PFSK-1 (cell line): ENCODE measurements at regions not wholly inside any gene's neighbourhood (a gene's known extent, or its start where the extent isn't known, plus 50 kb on each side); places are given as distances from the start of the nearest gene placed in this dataset.

Source experiments
- FOXP2 ChIP-seq: optimal IDR thresholded peaks from 2 replicates; pipeline ENCODE3; 2011; ENCODE audit warnings: borderline replicate concordance, control low read depth, inconsistent platforms; ENCODE audit not compliant: insufficient read depth; ENCODE audit errors: extremely low read length, extremely low read depth
- POLR2AphosphoS5 ChIP-seq: IDR thresholded peaks from 2 replicates; pipeline ENCODE4 v1.6.1; 2012; ENCODE audit warnings: low read depth, mild to moderate bottlenecking, control low read depth, low read length, moderate library complexity
- REST ChIP-seq, 2 experiments: IDR thresholded peaks; 2 replicates each; pipeline versions ENCODE4 v1.6.1 to v1.8.0; 2011 to 2012; ENCODE audit warnings: low read depth in 2 of 2, low read length in 2 of 2, control low read depth in 1 of 2, inconsistent platforms in 1 of 2, mild to moderate bottlenecking in 1 of 2, moderate library complexity in 1 of 2; ENCODE audit not compliant: insufficient read depth in 1 of 2
- SIN3A ChIP-seq: IDR thresholded peaks from 2 replicates; pipeline ENCODE4 v1.6.1; 2012; ENCODE audit warnings: mild to moderate bottlenecking, low read length, moderate library complexity, borderline replicate concordance; ENCODE audit not compliant: insufficient read depth
- TAF1 ChIP-seq: IDR thresholded peaks from 2 replicates; pipeline ENCODE4 v1.6.1; 2012; ENCODE audit warnings: low read length, control low read depth, borderline replicate concordance; ENCODE audit not compliant: insufficient read depth

DNA sequence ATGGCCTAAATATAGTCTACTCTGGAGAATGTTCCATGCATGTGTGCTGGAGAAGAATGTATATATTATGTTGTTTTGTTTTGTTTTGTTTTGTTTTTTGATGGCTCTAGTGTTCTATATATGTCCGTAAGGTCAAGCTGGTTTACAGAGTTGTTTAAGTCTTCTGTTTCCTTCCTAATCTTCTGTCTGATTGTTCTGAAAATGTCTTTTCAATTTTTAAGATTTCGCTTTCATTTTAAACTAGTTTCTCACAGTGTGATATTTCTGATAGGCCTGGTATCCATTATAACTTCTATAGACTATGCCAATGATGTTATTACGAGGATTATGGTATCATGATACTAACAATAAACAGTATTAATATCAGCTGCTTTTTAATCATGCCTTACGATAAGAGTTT is 1126.3 kb upstream of the SORCS1 start:
- TF ChIP-seq SIN3A (no peak), REST (IDR thresholded peaks at IDR 0.05; ENCODE audit: insufficient read depth in 1 of 2, low read depth in 2 of 2, low read length in 2 of 2) (no peak), FOXP2 (no peak), POLR2AphosphoS5 (no peak), TAF1 (no peak)

DNA sequence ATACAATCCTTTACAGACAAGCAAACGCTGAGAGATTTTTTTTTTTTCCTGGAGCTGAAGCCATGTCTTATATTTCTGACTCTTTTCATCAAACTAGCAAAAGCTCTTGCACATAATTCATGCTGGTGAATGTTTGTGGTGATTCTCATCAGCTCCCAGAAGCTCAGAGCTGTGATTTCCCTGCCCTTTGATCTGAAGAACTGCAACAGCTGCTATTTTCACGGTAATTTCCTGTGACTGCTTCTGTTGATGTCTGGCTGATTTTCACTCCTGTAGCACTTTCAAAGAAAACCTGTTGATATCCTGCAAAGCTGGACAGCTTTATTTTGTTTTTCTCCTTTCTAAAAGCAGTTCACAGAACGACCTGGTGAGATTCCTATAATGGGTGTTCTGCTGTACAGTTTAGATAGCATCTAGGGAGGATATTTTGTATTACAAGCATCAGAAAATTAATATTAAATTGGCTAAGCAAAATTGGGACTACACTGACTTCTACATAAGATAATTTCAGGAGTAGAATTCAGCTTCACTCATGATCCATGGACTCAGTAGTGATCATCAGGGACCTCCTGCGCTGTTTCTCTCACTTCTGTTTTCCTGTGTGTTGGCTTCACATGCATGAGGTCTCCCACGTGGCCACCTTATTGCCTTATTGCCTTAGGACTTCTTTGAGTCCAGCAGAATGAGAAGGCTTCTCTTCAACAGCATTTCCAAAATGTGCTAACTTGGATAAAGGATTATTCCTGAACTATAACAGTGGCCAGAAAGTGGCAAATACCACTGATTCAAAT is 1111.6 kb upstream of the SORCS1 start:
- TF ChIP-seq REST (IDR thresholded peaks at IDR 0.05; ENCODE audit: insufficient read depth in 1 of 2, low read depth in 2 of 2, low read length in 2 of 2) (no peak), FOXP2 (no peak), TAF1 (no peak), SIN3A (no peak), POLR2AphosphoS5 (no peak)

- TF ChIP-seq REST (IDR thresholded peaks at IDR 0.05; ENCODE audit: insufficient read depth in 1 of 2, low read depth in 2 of 2, low read length in 2 of 2) (no peak), POLR2AphosphoS5 (no peak), TAF1 (no peak), FOXP2 (no peak), SIN3A (no peak)
Measured at GRCh38 chr10:108260383-108260906, 1095.9 kb upstream of the SORCS1 start.

GRCh38 chr10:108254089-108254488 is 1089.6 kb upstream of the SORCS1 start:
- no peak for TF ChIP-seq REST (IDR thresholded peaks at IDR 0.05; ENCODE audit: insufficient read depth in 1 of 2, low read depth in 2 of 2, low read length in 2 of 2)
- TF ChIP-seq TAF1, result no peak
- TF ChIP-seq SIN3A, result no peak
- TF ChIP-seq POLR2AphosphoS5, result no peak
- TF ChIP-seq FOXP2, result no peak

- no peak for TF ChIP-seq FOXP2
- TF ChIP-seq SIN3A, result no peak
- TF ChIP-seq POLR2AphosphoS5, result no peak
- TF ChIP-seq REST (IDR thresholded peaks at IDR 0.05; ENCODE audit: insufficient read depth in 1 of 2, low read depth in 2 of 2, low read length in 2 of 2), result no peak
- no peak for TF ChIP-seq TAF1
Measured at GRCh38 chr10:108252771-108253170, 1088.3 kb upstream of the SORCS1 start.
